ENCODE measurements at regions not wholly inside any gene's neighbourhood (a gene's known extent, or its start where the extent isn't known, plus 50 kb on each side); places are given as distances from the start of the nearest gene placed in this dataset.
"Not testable (repeated sequence)": the region's sequence is repeated elsewhere in the genome, so short reads cannot be mapped to it uniquely, and the experiment has no call there.

DNA sequence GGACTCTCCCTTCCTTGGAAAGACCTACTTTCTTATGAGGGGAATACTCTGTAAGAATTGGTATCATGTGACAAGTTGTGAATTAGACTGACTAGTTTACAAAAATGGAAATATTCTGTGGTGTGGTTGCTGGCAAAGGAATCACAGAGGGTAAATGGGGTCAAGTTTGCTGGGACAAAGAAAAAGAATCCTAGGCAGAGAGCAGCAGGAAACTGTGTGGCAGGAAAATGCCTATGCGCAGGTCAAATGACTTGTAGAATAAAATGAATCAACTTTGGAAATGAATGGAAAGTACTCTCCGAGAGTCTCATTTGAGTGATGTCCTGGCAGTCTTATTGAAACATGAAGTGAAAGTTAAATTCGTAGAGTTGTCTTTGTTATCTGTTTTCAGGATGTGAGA is 1250.7 kb downstream of the UQCRFS1 start:
- no peaks in the 10 kb centered on the region for H3K36me3 ChIP-seq
- DNase-seq: no peak
- no peaks in the 10 kb centered on the region for H3K27me3 ChIP-seq
- H3K27ac ChIP-seq: no peak overlapping the region
- WGBS, 3 donors: 3 to 42% (median 35%) methylated on average over 3 of the region's 3 CpGs
- no peak overlapping the region for H3K4me3 ChIP-seq
- TF ChIP-seq EP300 (IDR thresholded peaks at IDR 0.05) (no peak), POLR2A (IDR thresholded peaks at IDR 0.05) (no peak)
- TF ChIP-seq, protein P1, sequence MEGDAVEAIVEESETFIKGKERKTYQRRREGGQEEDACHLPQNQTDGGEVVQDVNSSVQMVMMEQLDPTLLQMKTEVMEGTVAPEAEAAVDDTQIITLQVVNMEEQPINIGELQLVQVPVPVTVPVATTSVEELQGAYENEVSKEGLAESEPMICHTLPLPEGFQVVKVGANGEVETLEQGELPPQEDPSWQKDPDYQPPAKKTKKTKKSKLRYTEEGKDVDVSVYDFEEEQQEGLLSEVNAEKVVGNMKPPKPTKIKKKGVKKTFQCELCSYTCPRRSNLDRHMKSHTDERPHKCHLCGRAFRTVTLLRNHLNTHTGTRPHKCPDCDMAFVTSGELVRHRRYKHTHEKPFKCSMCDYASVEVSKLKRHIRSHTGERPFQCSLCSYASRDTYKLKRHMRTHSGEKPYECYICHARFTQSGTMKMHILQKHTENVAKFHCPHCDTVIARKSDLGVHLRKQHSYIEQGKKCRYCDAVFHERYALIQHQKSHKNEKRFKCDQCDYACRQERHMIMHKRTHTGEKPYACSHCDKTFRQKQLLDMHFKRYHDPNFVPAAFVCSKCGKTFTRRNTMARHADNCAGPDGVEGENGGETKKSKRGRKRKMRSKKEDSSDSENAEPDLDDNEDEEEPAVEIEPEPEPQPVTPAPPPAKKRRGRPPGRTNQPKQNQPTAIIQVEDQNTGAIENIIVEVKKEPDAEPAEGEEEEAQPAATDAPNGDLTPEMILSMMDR (IDR thresholded peaks at IDR 0.05): no peak
- H3K4me1 ChIP-seq (ENCODE audit: insufficient read depth): no peaks in the 10 kb centered on the region
- H3K9me3 ChIP-seq: no peaks in the 10 kb centered on the region
- intact Hi-C loops (cut with DNase I): no loop called here

DNA sequence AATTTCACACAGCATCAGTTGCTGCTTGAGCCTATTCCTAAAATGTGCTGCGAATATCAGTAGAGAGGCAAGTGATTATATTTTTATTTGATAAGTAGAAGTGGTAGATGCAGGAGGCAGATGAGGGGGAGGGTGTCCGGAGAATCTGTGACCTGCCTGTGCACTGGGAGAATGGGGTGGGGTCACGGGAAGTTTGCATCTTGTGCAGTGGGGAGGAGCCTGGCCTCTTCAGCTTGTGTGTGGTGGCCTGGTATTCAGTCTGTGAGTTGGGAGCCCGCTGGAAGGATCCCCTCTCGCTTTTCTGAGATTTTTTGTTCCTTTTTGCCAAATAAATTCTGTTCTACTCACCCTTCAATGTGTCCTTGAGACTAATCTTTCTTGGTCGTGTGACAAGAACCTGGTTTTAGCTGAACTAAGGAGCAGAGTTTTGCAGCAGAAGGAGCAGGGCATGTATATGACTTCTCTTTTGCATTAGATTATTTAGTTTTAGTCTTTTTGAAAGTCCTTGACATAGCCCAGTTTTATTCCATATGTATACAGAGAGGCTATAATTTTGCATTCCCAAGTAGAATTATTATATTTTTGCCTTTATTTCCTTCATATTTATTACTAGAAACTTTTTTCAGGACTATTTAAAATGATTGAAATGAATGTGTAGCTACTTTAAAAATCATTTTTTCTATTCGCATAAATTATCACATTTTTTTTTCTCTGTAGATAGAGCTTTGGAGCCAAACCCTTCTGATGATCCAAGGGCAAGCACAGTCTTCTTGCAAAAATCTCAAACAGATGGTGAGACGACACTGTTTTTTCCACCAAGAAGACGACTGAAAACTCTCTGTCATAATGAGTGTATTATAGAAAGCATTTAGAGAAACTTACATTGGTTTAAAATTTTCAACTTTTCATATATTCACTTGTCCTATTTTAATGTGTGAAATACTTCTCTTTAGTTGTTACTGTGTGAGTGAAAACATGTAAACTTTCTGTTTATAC is 1257.2 kb downstream of the UQCRFS1 start:
- H3K27me3 ChIP-seq: no peaks in the 10 kb centered on the region
- H3K4me3 ChIP-seq: no peak overlapping the region
- H3K27ac ChIP-seq: no peak overlapping the region
- H3K9me3 ChIP-seq: no peaks in the 10 kb centered on the region
- WGBS, 3 donors: 4 to 11% (median 4%) methylated on average over 9 of the region's 9 CpGs
- H3K4me1 ChIP-seq (ENCODE audit: insufficient read depth): no peaks in the 10 kb centered on the region
- peak; percentile 19 to 48 (median 27) for DNase-seq
- H3K36me3 ChIP-seq: no peaks in the 10 kb centered on the region
- TF ChIP-seq POLR2A (IDR thresholded peaks at IDR 0.05): no peak
- TF ChIP-seq, protein P1 (IDR thresholded peaks at IDR 0.05): no peak
- no peak for TF ChIP-seq EP300 (IDR thresholded peaks at IDR 0.05)
- intact Hi-C loops (cut with DNase I): no loop called here

DNA sequence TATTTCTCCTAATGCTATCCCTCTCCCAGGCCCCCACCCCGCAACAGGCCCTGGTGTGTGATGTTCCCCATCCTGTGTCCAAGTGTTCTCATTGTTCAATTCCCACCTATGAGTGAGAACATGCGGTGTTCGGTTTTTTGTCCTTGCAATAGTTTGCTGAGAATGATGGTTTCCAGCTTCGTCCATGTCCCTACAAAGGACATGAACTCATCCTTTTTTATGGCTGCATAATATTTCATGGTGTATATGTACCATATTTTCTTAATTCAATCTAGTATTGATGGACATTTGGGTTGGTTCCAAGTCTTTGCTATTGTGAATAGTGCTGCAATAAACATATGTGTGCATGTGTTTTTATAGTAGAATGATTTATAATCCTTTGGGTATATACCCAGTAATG is 1270.3 kb downstream of the UQCRFS1 start:
- DNase-seq; H3K27me3 ChIP-seq; H3K4me3 ChIP-seq; H3K36me3 ChIP-seq; H3K27ac ChIP-seq; H3K9me3 ChIP-seq; intact Hi-C loops (cut with DNase I); H3K4me1 ChIP-seq (ENCODE audit: insufficient read depth): not testable (repeated sequence)
- WGBS, 3 donors: 59 to 76% (median 67%) methylated on average over 4 of the region's 4 CpGs

DNA sequence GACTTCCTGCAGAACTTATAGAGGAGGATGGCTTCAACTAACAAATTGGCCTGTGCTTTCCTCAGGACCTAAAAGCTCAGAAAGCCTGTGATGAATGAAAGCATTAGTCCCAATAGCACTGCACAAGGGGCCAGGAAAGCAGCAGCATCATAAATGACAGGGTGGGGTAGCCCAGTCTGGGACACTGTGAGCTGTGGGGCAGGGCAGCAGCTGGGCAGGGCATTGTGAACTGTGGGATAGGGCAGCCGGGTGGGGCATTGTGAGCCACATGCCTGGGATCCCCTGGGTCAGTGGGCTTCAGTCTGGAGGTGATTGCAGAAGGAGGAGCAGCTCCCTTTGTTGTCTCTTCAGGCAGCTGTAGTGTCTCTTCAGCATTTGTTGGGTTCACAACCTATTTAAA is 1276.8 kb downstream of the UQCRFS1 start:
- 45 to 70% (median 57%) methylated on average over 1 of the region's 1 CpG for WGBS, 3 donors
- no peaks in the 10 kb centered on the region for H3K9me3 ChIP-seq
- TF ChIP-seq EP300 (IDR thresholded peaks at IDR 0.05): no peak
- TF ChIP-seq, protein P1 (IDR thresholded peaks at IDR 0.05): no peak
- TF ChIP-seq POLR2A (IDR thresholded peaks at IDR 0.05): no peak
- H3K4me3 ChIP-seq: no peak overlapping the region
- DNase-seq: no peak
- no peak overlapping the region for H3K27ac ChIP-seq
- intact Hi-C loops (cut with DNase I): no loop called here
- no peaks in the 10 kb centered on the region for H3K4me1 ChIP-seq (ENCODE audit: insufficient read depth)
- H3K36me3 ChIP-seq: no peaks in the 10 kb centered on the region
- H3K27me3 ChIP-seq: no peaks in the 10 kb centered on the region

DNA sequence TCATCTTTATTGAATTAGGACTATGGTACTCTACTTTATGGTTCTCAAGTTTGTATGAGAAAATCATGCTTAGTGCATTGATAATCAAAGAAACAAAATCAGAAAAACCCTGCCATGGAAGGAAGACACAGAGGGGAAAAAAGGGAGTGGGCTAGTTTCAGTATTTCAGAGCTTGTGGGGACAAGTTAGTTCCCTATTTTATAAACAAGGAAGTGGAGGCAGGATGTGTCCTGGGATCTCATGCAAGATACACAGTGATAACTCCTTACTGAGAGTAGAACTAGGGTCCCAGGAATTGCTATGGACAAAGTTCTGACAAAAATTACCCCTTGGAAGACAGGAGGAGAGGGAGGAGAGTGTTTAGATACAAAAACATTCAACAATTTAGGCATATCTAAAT is 1277.3 kb downstream of the UQCRFS1 start:
- no peak for TF ChIP-seq POLR2A (IDR thresholded peaks at IDR 0.05)
- TF ChIP-seq, protein P1 (IDR thresholded peaks at IDR 0.05): no peak
- TF ChIP-seq EP300 (IDR thresholded peaks at IDR 0.05): no peak
- intact Hi-C loops (cut with DNase I): no loop called here

More for the DNA sequence above, 1277.3 kb downstream of the UQCRFS1 start:
- no peaks in the 10 kb centered on the region for H3K27me3 ChIP-seq
- no peak for DNase-seq
- H3K36me3 ChIP-seq: no peaks in the 10 kb centered on the region
- H3K27ac ChIP-seq: no peak overlapping the region
- H3K4me1 ChIP-seq (ENCODE audit: insufficient read depth): no peaks in the 10 kb centered on the region
- no peak overlapping the region for H3K4me3 ChIP-seq
- no peaks in the 10 kb centered on the region for H3K9me3 ChIP-seq
